ENCODE measurements at regions not wholly inside any gene's neighbourhood (a gene's known extent, or its start where the extent isn't known, plus 50 kb on each side); places are given as distances from the start of the nearest gene placed in this dataset.

- Mint-ChIP-seq H3K36me3 (no peaks in the 10 kb centered on the region), H3K9me3 (peaks cover 0 to 7% (median 0%) of the 10 kb centered on the region in 7 donors), H3K27ac (no peak overlapping the region), H3K4me1 (no peaks in the 10 kb centered on the region), H3K4me3 (no peak overlapping the region), H3K27me3 (ENCODE audit: low read depth in 3 of 3) (peaks cover 1 to 5% (median 5%) of the 10 kb centered on the region in 3 donors)
- peaks cover 0 to 4% of the 10 kb centered on the region in 2 donors for H3K9me3 ChIP-seq (replicated peaks in 1 of 2; ENCODE audit: control insufficient read depth in 1 of 2, insufficient read depth in 1 of 2, low read length in 2 of 2)
- no peak for TF ChIP-seq CTCF (IDR thresholded peaks at IDR 0.05)
- H3K36me3 ChIP-seq (replicated peaks in 1 of 2; ENCODE audit: control insufficient read depth in 1 of 2, insufficient read depth in 2 of 2, low read length in 2 of 2) = no peaks in the 10 kb centered on the region
- no peak overlapping the region for H3K27ac ChIP-seq (ENCODE audit: low read depth in 1 of 2, low read length in 2 of 2)
- H3K4me3 ChIP-seq (replicated peaks in 1 of 3; ENCODE audit: low read depth in 2 of 3, low read length in 3 of 3) = no peak overlapping the region
- DNase-seq = no peak
- intact Hi-C loops (cut with micrococcal nuclease) = no loop called here
- no peak overlapping the region for H2AFZ ChIP-seq (ENCODE audit: insufficient read depth, low read depth, low read length, poor library complexity, severe bottlenecking)
- H3K4me1 ChIP-seq (ENCODE audit: control insufficient read depth in 1 of 2, insufficient read depth in 2 of 2, low read length in 2 of 2) = no peaks in the 10 kb centered on the region
- no peak overlapping the region for H3K4me2 ChIP-seq (replicated peaks; ENCODE audit: extremely low read depth, low read length, poor library complexity, severe bottlenecking)
- no peaks in the 10 kb centered on the region for H3K27me3 ChIP-seq (ENCODE audit: control insufficient read depth in 2 of 2, insufficient read depth in 2 of 2, low read length in 2 of 2)
- no peaks in the 10 kb centered on the region for H3K79me2 ChIP-seq (ENCODE audit: insufficient read depth, low read length)
- H4K20me1 ChIP-seq (ENCODE audit: insufficient read depth, low read length) = no peaks in the 10 kb centered on the region
- H3K9ac ChIP-seq (ENCODE audit: insufficient read depth, low read length, poor library complexity, severe bottlenecking) = no peak overlapping the region
- 93% methylated on average over 7 of the region's 8 CpGs for WGBS (ENCODE audit: insufficient coverage)
Observed at GRCh38 chr11:15865212-15865987, 490.9 kb downstream of the SOX6 start.

DNA sequence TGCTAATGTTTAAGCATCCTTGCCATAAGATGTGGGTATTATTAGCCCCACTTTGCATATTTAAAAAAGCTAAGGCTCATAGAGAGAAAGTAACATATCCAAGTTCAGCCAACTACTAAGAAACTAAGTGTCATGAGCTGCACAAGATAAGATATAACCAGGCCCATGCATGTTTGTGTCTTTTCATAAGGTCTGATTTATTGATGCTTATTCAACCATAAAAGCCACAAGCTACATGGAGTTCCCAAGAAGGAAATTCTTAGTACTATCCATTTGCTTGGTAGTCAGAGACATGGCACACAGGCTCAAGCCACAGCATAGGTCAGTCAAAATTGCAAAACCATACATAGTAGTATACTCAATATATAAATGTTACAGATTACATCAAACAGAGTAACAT lies 488.5 kb downstream of the SOX6 start:
- no peaks in the 10 kb centered on the region for H3K79me2 ChIP-seq (ENCODE audit: insufficient read depth, low read length)
- no peak overlapping the region for H3K9ac ChIP-seq (ENCODE audit: insufficient read depth, low read length, poor library complexity, severe bottlenecking)
- H3K4me3 Mint-ChIP-seq = no peak overlapping the region
- no peaks in the 10 kb centered on the region for H3K36me3 ChIP-seq (replicated peaks in 1 of 2; ENCODE audit: control insufficient read depth in 1 of 2, insufficient read depth in 2 of 2, low read length in 2 of 2)
- H3K27me3 ChIP-seq (ENCODE audit: control insufficient read depth in 2 of 2, insufficient read depth in 2 of 2, low read length in 2 of 2) = no peaks in the 10 kb centered on the region
- peaks cover 0 to 7% (median 0%) of the 10 kb centered on the region in 7 donors for H3K9me3 Mint-ChIP-seq
- H4K20me1 ChIP-seq (ENCODE audit: insufficient read depth, low read length) = no peaks in the 10 kb centered on the region
- no peak for DNase-seq
- no peaks in the 10 kb centered on the region for H3K4me1 ChIP-seq (ENCODE audit: control insufficient read depth in 1 of 2, insufficient read depth in 2 of 2, low read length in 2 of 2)
- peaks cover 0 to 4% of the 10 kb centered on the region in 2 donors for H3K9me3 ChIP-seq (replicated peaks in 1 of 2; ENCODE audit: control insufficient read depth in 1 of 2, insufficient read depth in 1 of 2, low read length in 2 of 2)
- no peaks in the 10 kb centered on the region for H3K36me3 Mint-ChIP-seq
- H3K4me1 Mint-ChIP-seq = no peaks in the 10 kb centered on the region
- H3K27me3 Mint-ChIP-seq (ENCODE audit: low read depth in 3 of 3) = peaks cover 0 to 2% (median 2%) of the 10 kb centered on the region in 3 donors
- no peak overlapping the region for H3K27ac ChIP-seq (ENCODE audit: low read depth in 1 of 2, low read length in 2 of 2)
- H2AFZ ChIP-seq (ENCODE audit: insufficient read depth, low read depth, low read length, poor library complexity, severe bottlenecking) = no peak overlapping the region
- H3K4me2 ChIP-seq (replicated peaks; ENCODE audit: extremely low read depth, low read length, poor library complexity, severe bottlenecking) = no peak overlapping the region
- H3K27ac Mint-ChIP-seq = no peak overlapping the region
- H3K4me3 ChIP-seq (replicated peaks in 1 of 3; ENCODE audit: low read depth in 2 of 3, low read length in 3 of 3) = no peak overlapping the region
- intact Hi-C loops (cut with micrococcal nuclease) = no loop called here
- no peak for TF ChIP-seq CTCF (IDR thresholded peaks at IDR 0.05)
